ENCODE measurements at regions not wholly inside any gene's neighbourhood (a gene's known extent, or its start where the extent isn't known, plus 50 kb on each side); places are given as distances from the start of the nearest gene placed in this dataset.
"Not testable (repeated sequence)": the region's sequence is repeated elsewhere in the genome, so short reads cannot be mapped to it uniquely, and the experiment has no call there.

DNA sequence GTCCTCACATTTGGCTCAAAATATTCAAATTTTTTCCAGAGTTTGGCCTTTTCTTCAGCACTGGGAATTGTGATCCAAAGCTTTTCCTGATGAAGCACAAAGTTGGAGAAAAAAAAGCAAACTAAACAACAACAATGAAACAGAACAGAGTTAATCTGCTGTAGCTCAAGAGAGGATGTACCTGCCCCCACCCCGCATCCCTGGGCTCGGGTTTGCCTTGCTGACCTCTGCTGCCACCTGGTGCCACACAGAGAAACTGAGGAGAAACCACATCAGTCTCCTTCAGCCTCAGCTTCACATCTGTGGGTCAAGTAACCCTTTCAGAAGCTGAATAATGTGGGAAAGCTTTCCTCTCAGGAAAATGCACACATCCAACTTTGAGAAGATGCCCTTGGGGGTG is 290.4 kb downstream of the RTP5 start:
- DNase-seq = not testable (repeated sequence)

DNA sequence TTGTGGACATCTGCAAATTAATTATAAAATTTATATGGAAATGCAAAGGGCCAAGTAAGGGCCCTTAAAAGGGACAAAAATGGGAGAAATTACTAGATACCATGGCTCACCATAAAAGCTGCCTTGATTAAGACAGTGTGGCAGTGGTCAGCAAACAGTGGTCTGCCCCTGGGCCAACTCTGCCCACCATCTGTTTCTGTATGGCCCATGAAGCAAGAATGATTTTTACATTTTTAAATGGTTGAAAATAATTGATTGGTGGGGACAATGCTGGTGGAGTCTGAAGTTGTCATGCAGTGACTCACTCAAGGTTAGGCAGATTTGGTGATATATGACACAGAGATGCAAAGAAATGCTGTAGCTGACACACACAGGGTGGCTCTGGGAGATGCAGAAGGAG is 295.6 kb downstream of the RTP5 start:
- not testable (repeated sequence) for DNase-seq

DNA sequence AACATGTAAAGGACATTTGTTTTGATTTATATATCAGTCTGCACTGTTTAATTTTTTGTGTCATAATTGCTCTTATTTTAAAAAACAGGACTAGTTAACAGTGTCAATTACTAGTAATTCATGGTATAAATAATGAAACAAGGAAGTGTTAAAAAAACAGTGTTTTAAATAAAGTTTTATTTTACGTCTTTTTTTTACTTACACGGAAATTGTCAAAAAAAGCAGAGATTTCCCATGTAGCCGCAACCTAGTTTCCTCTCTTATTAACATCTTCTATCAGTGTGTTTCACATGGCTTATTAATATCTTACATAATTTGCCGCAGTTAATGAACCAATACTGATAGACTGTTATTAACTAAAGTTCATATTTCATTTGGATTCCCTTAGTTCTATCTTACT is 301.8 kb downstream of the RTP5 start:
- DNase-seq = not testable (repeated sequence)
